GM21737 (cell line): ENCODE measurements at regions not wholly inside any gene's neighbourhood (a gene's known extent, or its start where the extent isn't known, plus 50 kb on each side); places are given as distances from the start of the nearest gene placed in this dataset.

ENCODE experiments used
- ATAC-seq: cut with Tn5 transposase; IDR thresholded peaks from one replicate; pipeline ENCODE4 v1.9.1; 2021; ENCODE audit warnings: mild to moderate bottlenecking, moderate library complexity; ENCODE audit not compliant: unreplicated experiment

- no peak for ATAC-seq
Measured at GRCh38 chr22:48836673-48837340, 990.9 kb downstream of the BRD1 start.

DNA sequence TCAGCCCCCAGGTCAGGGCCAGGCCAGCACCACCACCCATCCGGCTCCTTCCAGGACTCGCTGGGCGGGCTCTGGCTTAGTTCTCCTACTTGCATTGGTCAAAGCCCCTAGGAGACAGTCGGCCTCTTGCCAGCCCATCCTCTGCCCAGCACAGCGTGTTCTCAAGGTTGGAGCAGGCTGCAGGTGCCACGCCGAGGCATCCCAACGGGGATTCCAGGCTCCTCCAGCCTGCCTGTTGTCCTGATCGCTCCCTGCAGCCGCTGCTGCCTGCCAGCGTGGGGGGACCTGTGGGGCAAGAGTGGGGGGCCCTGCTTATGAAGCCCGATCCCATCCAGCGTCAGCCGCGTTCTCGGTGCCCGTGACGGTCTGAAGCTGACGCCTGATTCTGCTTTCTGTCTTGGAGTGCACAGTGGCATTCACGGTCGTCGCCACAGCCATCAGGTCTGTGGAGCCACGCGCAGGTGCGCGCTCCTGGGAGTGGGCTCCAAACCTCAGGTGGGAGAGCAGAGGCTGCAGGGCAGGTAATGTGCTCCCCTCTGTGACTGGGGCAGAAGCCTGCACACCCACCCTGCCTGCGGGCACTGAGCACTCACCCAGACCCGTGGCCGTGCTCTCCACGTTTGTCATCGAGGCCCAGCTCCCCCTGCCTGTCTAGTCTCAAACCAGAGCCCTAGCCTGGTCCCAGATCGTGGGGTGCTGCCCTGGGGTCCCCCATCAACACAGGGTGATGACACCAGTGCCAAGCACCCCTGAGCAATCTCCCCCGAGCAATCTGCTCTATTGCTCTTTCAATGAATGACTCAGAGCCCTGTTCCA, 991.6 kb downstream of the BRD1 start:
- no peak for ATAC-seq

DNA sequence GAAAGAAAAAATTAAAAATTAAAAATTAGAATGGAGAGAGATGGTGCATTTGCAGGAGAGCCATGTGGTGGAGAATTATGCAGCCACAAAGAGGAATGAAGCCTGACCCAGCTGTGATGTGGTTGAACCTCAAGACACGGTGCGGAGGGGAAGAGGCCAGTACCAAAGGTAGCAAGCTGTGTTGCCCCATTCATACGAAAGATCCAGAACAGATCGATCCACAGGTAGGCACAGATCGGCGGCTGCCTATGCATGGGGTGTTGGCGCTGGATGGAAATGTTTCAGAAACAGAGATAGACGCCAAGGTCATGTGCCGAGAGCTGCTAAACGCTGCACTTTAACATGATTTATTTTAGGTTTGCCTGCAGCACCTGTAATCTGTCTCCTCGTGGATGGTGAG, 992.3 kb downstream of the BRD1 start:
- no peak for ATAC-seq

GRCh38 chr22:48834404-48834803, 993.3 kb downstream of the BRD1 start:
- no peak for ATAC-seq

- ATAC-seq, result no peak
Measured at GRCh38 chr22:48832592-48832991, 995.1 kb downstream of the BRD1 start.

GRCh38 chr22:48829908-48830307, 997.8 kb downstream of the BRD1 start:
- ATAC-seq, result no peak

- ATAC-seq, result no peak
Measured at GRCh38 chr22:48828688-48829087, 999.0 kb downstream of the BRD1 start.

GRCh38 chr22:48827904-48828555, 999.6 kb downstream of the BRD1 start:
- ATAC-seq, result no peak

GRCh38 chr22:48827268-48827846, 1000.3 kb downstream of the BRD1 start:
- ATAC-seq, result no peak

DNA sequence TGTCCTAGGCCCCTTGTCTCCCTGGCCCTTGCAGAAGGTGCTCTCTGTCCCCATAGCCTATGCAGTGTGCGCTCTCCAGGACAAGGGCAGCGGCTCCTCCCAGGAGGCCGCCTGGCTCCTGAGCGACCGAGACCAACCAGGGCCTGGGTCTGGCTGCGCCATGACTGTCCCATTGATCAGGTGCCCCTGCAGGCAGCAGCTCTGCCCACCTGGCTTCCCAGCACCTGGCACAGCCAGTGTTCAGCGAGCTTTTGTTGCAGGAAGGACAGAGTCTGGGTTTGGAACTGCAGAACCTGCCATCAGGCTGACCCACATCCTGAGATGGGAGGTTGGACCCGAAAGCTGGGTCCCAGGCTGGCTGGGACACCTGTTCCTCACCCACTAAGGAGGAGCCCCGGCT, 1001.1 kb downstream of the BRD1 start:
- no peak for ATAC-seq

GRCh38 chr22:48825802-48826520, 1001.7 kb downstream of the BRD1 start:
- no peak for ATAC-seq

GRCh38 chr22:48824712-48825651, 1002.7 kb downstream of the BRD1 start:
- ATAC-seq, result no peak

- no peak for ATAC-seq
Measured at GRCh38 chr22:48823941-48824340, 1003.7 kb downstream of the BRD1 start.

- no peak for ATAC-seq
Measured at GRCh38 chr22:48822278-48823233, 1005.1 kb downstream of the BRD1 start.

- no peak for ATAC-seq
Measured at GRCh38 chr22:48821727-48822126, 1005.9 kb downstream of the BRD1 start.

DNA sequence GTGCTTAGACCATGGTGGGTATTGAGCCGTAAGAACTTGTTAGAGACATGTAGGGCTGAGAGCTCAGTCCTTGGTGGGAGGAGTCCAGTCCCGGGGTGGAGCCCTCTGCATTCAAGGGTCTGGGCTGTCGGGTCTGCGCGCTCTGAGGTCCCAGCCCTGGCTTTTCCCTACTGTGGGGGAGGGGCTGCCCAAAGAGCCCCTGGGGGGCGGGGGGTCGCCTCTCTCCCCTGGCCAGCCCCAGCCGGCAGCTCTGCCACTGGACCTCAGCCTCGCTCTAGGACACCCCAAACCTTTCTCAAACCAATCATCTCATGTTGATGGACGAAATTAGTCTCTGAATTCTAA, 1006.4 kb downstream of the BRD1 start:
- ATAC-seq, result no peak

DNA sequence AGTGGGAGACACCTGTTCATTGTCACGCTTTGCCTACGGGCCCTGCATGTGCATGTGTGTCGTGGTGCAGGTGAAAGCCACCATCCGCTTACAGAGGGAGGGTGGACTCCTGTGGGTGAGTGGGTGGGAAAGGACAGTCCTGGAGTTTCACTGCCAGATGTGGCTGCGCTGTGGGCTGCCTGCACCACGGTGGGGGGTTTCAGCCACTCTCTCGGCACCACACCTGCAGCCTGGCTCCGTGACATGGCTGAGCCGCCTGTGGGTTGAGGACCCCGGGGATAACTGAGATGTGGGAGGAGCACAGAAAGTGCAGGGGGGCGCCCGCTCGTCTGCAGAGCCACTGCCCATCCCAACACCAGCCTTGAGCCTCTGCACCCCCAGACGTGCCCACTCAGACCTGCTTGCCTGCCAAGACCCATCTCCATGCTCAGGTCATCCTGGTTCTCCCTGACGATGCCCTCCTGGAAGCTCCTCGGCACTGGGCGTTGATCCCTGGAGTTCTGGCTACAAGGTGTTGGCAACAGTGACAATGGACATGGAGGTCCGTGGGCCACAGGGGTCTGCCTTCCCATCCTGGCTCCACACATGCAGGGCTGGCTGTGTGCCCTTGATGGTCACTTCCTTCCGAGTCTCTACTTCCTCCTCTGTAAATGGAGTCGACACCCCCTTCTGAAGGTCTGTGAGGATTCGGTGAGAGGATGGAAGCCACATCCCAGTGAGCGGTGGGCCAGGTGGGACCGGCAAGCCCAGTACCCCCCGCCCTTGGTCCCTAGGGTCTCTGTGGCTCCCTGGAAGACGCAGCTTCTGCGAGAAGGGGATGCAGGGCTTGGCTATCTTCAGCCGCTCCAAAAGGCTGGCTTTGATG, 1007.0 kb downstream of the BRD1 start:
- ATAC-seq, result no peak

DNA sequence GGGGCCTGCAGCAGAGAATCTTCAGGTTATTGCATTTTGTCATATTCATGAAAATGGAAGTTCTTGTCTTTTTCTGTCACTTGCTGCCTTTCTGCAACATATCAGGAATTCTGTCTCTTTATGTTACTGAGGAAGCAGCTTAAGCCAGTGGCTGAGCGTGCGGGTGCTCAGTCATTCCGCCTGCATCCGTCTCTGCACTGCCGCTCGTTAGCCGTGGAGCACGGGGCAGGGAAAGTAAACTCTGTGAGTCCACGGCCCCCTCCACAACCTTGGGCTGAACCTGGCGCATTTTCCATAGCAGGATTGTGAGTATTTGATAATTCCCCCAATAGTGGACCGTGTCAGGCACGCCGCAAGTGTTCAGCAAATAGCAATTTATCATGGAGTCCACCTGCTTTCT, 1007.7 kb downstream of the BRD1 start:
- no peak for ATAC-seq
